SK-N-SH (cell line): ENCODE measurements at regions not wholly inside any gene's neighbourhood (a gene's known extent, or its start where the extent isn't known, plus 50 kb on each side); places are given as distances from the start of the nearest gene placed in this dataset.

Experiments
- CTCF ChIA-PET: fragments of 300-600, 350-600 bp; formaldehyde crosslinking; extraction: SDS; loops from one replicate; lab custom pipeline; 2021; lab: Yijun Ruan, JAX
- POLR2A ChIA-PET: fragments of 350-600 bp; sonication (Branson Sonifier 250); formaldehyde crosslinking; extraction: SDS; loops from one replicate; lab custom pipeline; 2020; ENCODE audit warnings: antibody characterized with exemption, inconsistent platforms; lab: Yijun Ruan, JAX
- DNase-seq: peaks from one replicate; pipeline ENCODE4 v3.0.0; 2012
- H2AFZ ChIP-seq: fragments of 200-600 bp; sonication (generic); 2 replicates; pipeline ENCODE4 v1.8.1; 2016; ENCODE audit warnings: antibody characterized with exemption, mild to moderate bottlenecking, low read depth
- H3F3A ChIP-seq: fragments of 200-600 bp; sonication (generic); replicated peaks from 2 replicates; pipeline ENCODE3; 2016; ENCODE audit warnings: antibody characterized with exemption, mild to moderate bottlenecking; ENCODE audit not compliant: insufficient read depth
- H3K27ac ChIP-seq, 2 experiments: fragments of 200-500 bp in 1 of 2; fragments of 200-600 bp in 1 of 2; sonication (Bioruptor generic) in 1 of 2; sonication (generic), shearing (Covaris generic) in 1 of 2; 2 replicates each; pipeline versions ENCODE4 v1.5.1 to v1.6.1; 2014 to 2016; ENCODE audit warnings: low read depth in 2 of 2, inconsistent platforms in 1 of 2, low read length in 1 of 2, mild to moderate bottlenecking in 1 of 2, mixed read lengths in 1 of 2
- H3K27me3 ChIP-seq: fragments of 200-600 bp; sonication (generic), shearing (Covaris generic); 2 replicates; pipeline ENCODE4 v1.6.1; 2016; ENCODE audit warnings: mixed run types; ENCODE audit not compliant: insufficient read depth
- H3K36me3 ChIP-seq, 2 experiments: fragments of 200-500 bp in 1 of 2; fragments of 200-600 bp in 1 of 2; sonication (Bioruptor generic) in 1 of 2; sonication (generic) in 1 of 2; replicated peaks in 1 of 2; 2 replicates each; pipeline versions ENCODE3 to v1.5.1; 2014 to 2016; ENCODE audit warnings: low read length in 1 of 2, mild to moderate bottlenecking in 1 of 2; ENCODE audit not compliant: insufficient read depth in 2 of 2, control insufficient read depth in 1 of 2
- H3K4me1 ChIP-seq, 2 experiments: fragments of 200-500 bp in 1 of 2; fragments of 200-600 bp in 1 of 2; sonication (Bioruptor generic) in 1 of 2; sonication (generic), shearing (Covaris generic) in 1 of 2; 2 replicates each; pipeline versions ENCODE4 v1.5.1 to v1.6.1; 2014 to 2016; ENCODE audit warnings: low read depth in 1 of 2, low read length in 1 of 2, mixed run types in 1 of 2; ENCODE audit not compliant: insufficient read depth in 2 of 2, control insufficient read depth in 1 of 2
- H3K4me2 ChIP-seq: fragments of 200-600 bp; sonication (generic), shearing (Covaris generic); 2 replicates; pipeline ENCODE4 v1.6.1; 2017; ENCODE audit warnings: mixed run types
- H3K4me3 ChIP-seq, 2 experiments: fragments of 200-500 bp in 1 of 2; fragments of 200-600 bp in 1 of 2; sonication (Bioruptor generic) in 1 of 2; sonication (generic), shearing (Covaris generic) in 1 of 2; 2 replicates each; pipeline versions ENCODE4 v1.5.1 to v1.8.1; 2014 to 2016; ENCODE audit warnings: low read depth in 2 of 2, inconsistent platforms in 1 of 2, low read length in 1 of 2, mild to moderate bottlenecking in 1 of 2, mixed read lengths in 1 of 2, moderate library complexity in 1 of 2
- H3K79me2 ChIP-seq: fragments of 200-600 bp; sonication (generic); 2 replicates; pipeline ENCODE4 v1.8.1; 2017; ENCODE audit warnings: mild to moderate bottlenecking; ENCODE audit not compliant: insufficient read depth
- H3K9ac ChIP-seq: fragments of 200-600 bp; sonication (generic); 2 replicates; pipeline ENCODE4 v1.6.1; 2017; ENCODE audit warnings: mixed run types
- H3K9me2 ChIP-seq: fragments of 200-600 bp; sonication (generic); 2 replicates; pipeline ENCODE4 v1.6.1; 2017; ENCODE audit warnings: mixed run types
- H3K9me3 ChIP-seq: fragments of 200-600 bp; sonication (generic); 2 replicates; pipeline ENCODE4 v1.6.1; 2017; ENCODE audit warnings: mixed run types, mild to moderate bottlenecking, moderate library complexity
- H4K20me1 ChIP-seq: fragments of 200-600 bp; sonication (generic); 2 replicates; pipeline ENCODE4 v1.6.1; 2017; ENCODE audit warnings: mild to moderate bottlenecking, mixed run types; ENCODE audit not compliant: insufficient read depth
- CTCF ChIP-seq: fragments of 200-600 bp; sonication (generic); IDR thresholded peaks from 2 replicates; pipeline ENCODE4 v1.6.1; 2017; ENCODE audit warnings: antibody characterized with exemption, mild to moderate bottlenecking, moderate library complexity
- EP300 ChIP-seq, 2 experiments: IDR thresholded peaks; 2 replicates each; pipeline versions ENCODE4 v1.4.0 to v1.6.1; 2012; ENCODE audit warnings: borderline replicate concordance in 1 of 2, low read depth in 1 of 2, low read length in 1 of 2
- EZH2phosphoT487 ChIP-seq: fragments of 200-600 bp; sonication (generic); IDR thresholded peaks from 2 replicates; pipeline ENCODE4 v1.6.1; 2017; ENCODE audit warnings: low read depth, mixed run types, mild to moderate bottlenecking, antibody characterized with exemption, moderate library complexity, borderline replicate concordance
- FOXJ3 ChIP-seq: sonication (generic); formaldehyde crosslinking; IDR thresholded peaks from 2 replicates; pipeline ENCODE4 v1.5.1; 2020; ENCODE audit warnings: mild to moderate bottlenecking, missing genetic modification reagents
- MEF2A ChIP-seq: IDR thresholded peaks from 2 replicates; pipeline ENCODE4 v1.4.0; 2012; ENCODE audit warnings: low read depth, borderline replicate concordance
- MXI1 ChIP-seq: IDR thresholded peaks from 2 replicates; pipeline ENCODE4 v1.6.1; 2012; ENCODE audit warnings: mild to moderate bottlenecking, low read depth, low read length, improper control_type of control experiment
- NFIC ChIP-seq: IDR thresholded peaks from 2 replicates; pipeline ENCODE4 v1.4.0; 2012; ENCODE audit warnings: borderline replicate concordance
- NRF1 ChIP-seq: IDR thresholded peaks from 2 replicates; pipeline ENCODE4 v1.6.1; 2012; ENCODE audit warnings: low read depth, mild to moderate bottlenecking, low read length
- SIN3A ChIP-seq: IDR thresholded peaks from 2 replicates; pipeline ENCODE4 v1.6.1; 2012; ENCODE audit warnings: low read depth, mild to moderate bottlenecking, low read length, moderate library complexity, borderline replicate concordance
- TAF1 ChIP-seq: IDR thresholded peaks from 2 replicates; pipeline ENCODE4 v1.6.1; 2012; ENCODE audit warnings: low read depth, mild to moderate bottlenecking, low read length, moderate library complexity, borderline replicate concordance
- TEAD4 ChIP-seq: IDR thresholded peaks from 2 replicates; pipeline ENCODE4 v1.4.0; 2012; ENCODE audit warnings: mild to moderate bottlenecking, borderline replicate concordance; ENCODE audit not compliant: insufficient read depth
- YY1 ChIP-seq: IDR thresholded peaks from 2 replicates; pipeline ENCODE4 v1.4.0; 2012; ENCODE audit warnings: low read depth, mild to moderate bottlenecking
- WGBS: methylation state at CpG from one replicate; pipeline ENCODE4 v1.1.6; 2017; ENCODE audit warnings: low lambda C conversion rate; 5-methylcytosine and 5-hydroxymethylcytosine counted together
- TF ChIP-seq, protein P1 (sequence below): IDR thresholded peaks from 2 replicates; pipeline ENCODE4 v1.6.1; 2012; ENCODE audit warnings: mild to moderate bottlenecking, low read depth, low read length, moderate library complexity
- TF ChIP-seq, protein P2 (sequence below): fragments of 150-350 bp; IDR thresholded peaks from 2 replicates; pipeline ENCODE4 v1.6.1; 2016; ENCODE audit warnings: mild to moderate bottlenecking, low read depth, low read length
- TF ChIP-seq, protein P3 (sequence below): IDR thresholded peaks from 2 replicates; pipeline ENCODE4 v1.4.0; 2012; ENCODE audit warnings: low read depth

- no peak overlapping the region for H3K27ac ChIP-seq
- ChIA-PET CTCF (no interaction called here), POLR2A (no interaction called here)
- H3K9me2 ChIP-seq: no peaks in the 10 kb centered on the region
- no peak for DNase-seq
- 32% methylated on average over 3 of the region's 3 CpGs for WGBS
- H3F3A ChIP-seq: no peaks in the 10 kb centered on the region
- H3K4me1 ChIP-seq: no peaks in the 10 kb centered on the region
- no peak for TF ChIP-seq CTCF
- TF ChIP-seq TEAD4: no peak
- TF ChIP-seq TAF1: no peak
- no peak for TF ChIP-seq MEF2A
- TF ChIP-seq, all 33 proteins: peak for 0
- H3K4me3 ChIP-seq: no peak overlapping the region
- H2AFZ ChIP-seq: no peak overlapping the region
- no peak overlapping the region for H3K4me2 ChIP-seq
- H3K27me3 ChIP-seq: no peaks in the 10 kb centered on the region
- no peaks in the 10 kb centered on the region for H3K36me3 ChIP-seq
- no peak overlapping the region for H3K9ac ChIP-seq
- H3K9me3 ChIP-seq: no peaks in the 10 kb centered on the region
- H3K79me2 ChIP-seq: no peaks in the 10 kb centered on the region
- no peaks in the 10 kb centered on the region for H4K20me1 ChIP-seq
Observed at GRCh38 chr6:51487937-51488336, 599.5 kb downstream of the PKHD1 start.

DNA sequence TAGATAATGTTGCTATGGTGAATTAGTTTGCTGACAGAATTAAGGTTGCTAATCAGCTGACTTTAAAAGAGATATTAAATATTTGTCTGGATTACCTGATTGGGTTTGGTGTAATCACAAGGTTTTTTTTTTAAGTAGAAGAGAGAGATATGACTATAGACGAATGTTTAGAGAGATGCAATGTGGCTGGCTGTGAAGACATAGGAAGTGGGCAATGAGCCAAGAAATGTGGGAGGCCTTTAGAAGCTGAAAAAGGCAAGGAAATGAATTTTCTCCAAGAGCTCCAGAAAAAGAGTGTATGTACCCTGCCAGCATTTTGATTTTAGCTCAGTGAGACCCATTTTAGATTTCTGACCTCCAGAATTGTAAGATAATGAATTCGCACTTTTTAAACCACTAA is 598.3 kb downstream of the PKHD1 start:
- Histone ChIP-seq H3K4me1 (no peaks in the 10 kb centered on the region), H3K79me2 (no peaks in the 10 kb centered on the region), H3K4me3 (no peak overlapping the region), H3K27me3 (no peaks in the 10 kb centered on the region), H3K36me3 (no peaks in the 10 kb centered on the region), H3K9ac (no peak overlapping the region), H3K4me2 (no peak overlapping the region), H3K9me2 (no peaks in the 10 kb centered on the region), H3K9me3 (no peaks in the 10 kb centered on the region), H3F3A (no peaks in the 10 kb centered on the region), H3K27ac (no peak overlapping the region), H2AFZ (no peak overlapping the region), H4K20me1 (no peaks in the 10 kb centered on the region)
- TF ChIP-seq EP300 (IDR thresholded peaks at IDR 0.05; ENCODE audit: borderline replicate concordance in 1 of 2, low read depth in 1 of 2, low read length in 1 of 2): no peak
- no peak for TF ChIP-seq MXI1
- TF ChIP-seq SIN3A: no peak
- TF ChIP-seq, protein P1, sequence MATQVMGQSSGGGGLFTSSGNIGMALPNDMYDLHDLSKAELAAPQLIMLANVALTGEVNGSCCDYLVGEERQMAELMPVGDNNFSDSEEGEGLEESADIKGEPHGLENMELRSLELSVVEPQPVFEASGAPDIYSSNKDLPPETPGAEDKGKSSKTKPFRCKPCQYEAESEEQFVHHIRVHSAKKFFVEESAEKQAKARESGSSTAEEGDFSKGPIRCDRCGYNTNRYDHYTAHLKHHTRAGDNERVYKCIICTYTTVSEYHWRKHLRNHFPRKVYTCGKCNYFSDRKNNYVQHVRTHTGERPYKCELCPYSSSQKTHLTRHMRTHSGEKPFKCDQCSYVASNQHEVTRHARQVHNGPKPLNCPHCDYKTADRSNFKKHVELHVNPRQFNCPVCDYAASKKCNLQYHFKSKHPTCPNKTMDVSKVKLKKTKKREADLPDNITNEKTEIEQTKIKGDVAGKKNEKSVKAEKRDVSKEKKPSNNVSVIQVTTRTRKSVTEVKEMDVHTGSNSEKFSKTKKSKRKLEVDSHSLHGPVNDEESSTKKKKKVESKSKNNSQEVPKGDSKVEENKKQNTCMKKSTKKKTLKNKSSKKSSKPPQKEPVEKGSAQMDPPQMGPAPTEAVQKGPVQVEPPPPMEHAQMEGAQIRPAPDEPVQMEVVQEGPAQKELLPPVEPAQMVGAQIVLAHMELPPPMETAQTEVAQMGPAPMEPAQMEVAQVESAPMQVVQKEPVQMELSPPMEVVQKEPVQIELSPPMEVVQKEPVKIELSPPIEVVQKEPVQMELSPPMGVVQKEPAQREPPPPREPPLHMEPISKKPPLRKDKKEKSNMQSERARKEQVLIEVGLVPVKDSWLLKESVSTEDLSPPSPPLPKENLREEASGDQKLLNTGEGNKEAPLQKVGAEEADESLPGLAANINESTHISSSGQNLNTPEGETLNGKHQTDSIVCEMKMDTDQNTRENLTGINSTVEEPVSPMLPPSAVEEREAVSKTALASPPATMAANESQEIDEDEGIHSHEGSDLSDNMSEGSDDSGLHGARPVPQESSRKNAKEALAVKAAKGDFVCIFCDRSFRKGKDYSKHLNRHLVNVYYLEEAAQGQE: no peak
- TF ChIP-seq, protein P2, sequence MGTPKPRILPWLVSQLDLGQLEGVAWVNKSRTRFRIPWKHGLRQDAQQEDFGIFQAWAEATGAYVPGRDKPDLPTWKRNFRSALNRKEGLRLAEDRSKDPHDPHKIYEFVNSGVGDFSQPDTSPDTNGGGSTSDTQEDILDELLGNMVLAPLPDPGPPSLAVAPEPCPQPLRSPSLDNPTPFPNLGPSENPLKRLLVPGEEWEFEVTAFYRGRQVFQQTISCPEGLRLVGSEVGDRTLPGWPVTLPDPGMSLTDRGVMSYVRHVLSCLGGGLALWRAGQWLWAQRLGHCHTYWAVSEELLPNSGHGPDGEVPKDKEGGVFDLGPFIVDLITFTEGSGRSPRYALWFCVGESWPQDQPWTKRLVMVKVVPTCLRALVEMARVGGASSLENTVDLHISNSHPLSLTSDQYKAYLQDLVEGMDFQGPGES: no peak
- no peak for TF ChIP-seq FOXJ3 (CRISPR knock-in tag)
- TF ChIP-seq EZH2phosphoT487: no peak
- TF ChIP-seq, protein P3, sequence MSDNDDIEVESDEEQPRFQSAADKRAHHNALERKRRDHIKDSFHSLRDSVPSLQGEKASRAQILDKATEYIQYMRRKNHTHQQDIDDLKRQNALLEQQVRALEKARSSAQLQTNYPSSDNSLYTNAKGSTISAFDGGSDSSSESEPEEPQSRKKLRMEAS: no peak
- no peak for TF ChIP-seq NFIC
- no peak for TF ChIP-seq CTCF
- no peak for TF ChIP-seq YY1
- TF ChIP-seq NRF1: no peak
- CTCF ChIA-PET: interaction anchor here (0.7 kb wide), 1 partner anchor 25 kb away, joined by 3 read pairs; no protein-coding TSS in a partner anchor
- WGBS: 21% methylated on average over 2 of the region's 2 CpGs
- DNase-seq: no peak
- POLR2A ChIA-PET: no interaction called here
